Osteoblast (primary cell): ENCODE measurements at regions not wholly inside any gene's neighbourhood (a gene's known extent, or its start where the extent isn't known, plus 50 kb on each side); places are given as distances from the start of the nearest gene placed in this dataset.

Experiments
- DNase-seq: peaks from one replicate; pipeline ENCODE4 v3.0.0; 2011; ENCODE audit warnings: low spot score, mixed read lengths; ENCODE audit not compliant: insufficient read length; ENCODE audit errors: missing footprints
- H2AFZ ChIP-seq: 2 replicates; pipeline ENCODE4 v1.6.0; 2011; ENCODE audit warnings: mild to moderate bottlenecking, low read length
- H3K27ac ChIP-seq: 2 replicates; pipeline ENCODE4 v1.5.1; 2011; ENCODE audit warnings: mild to moderate bottlenecking, low read depth, low read length, moderate library complexity
- H3K27me3 ChIP-seq: 2 replicates; pipeline ENCODE4 v1.6.0; 2012; ENCODE audit warnings: mild to moderate bottlenecking, control low read depth, inconsistent platforms, low read length, moderate library complexity; ENCODE audit not compliant: insufficient read depth
- H3K36me3 ChIP-seq: 2 replicates; pipeline ENCODE4 v1.5.1; 2011; ENCODE audit warnings: mild to moderate bottlenecking, low read length, control low read depth, moderate library complexity; ENCODE audit not compliant: insufficient read depth
- H3K4me1 ChIP-seq: 2 replicates; pipeline ENCODE4 v1.5.1; 2011; ENCODE audit warnings: mild to moderate bottlenecking, low read length, control low read depth, moderate library complexity; ENCODE audit not compliant: insufficient read depth
- H3K4me2 ChIP-seq: 2 replicates; pipeline ENCODE4 v1.6.0; 2011; ENCODE audit warnings: mild to moderate bottlenecking, low read length; ENCODE audit not compliant: insufficient read depth
- H3K4me3 ChIP-seq: fragments of 200-600 bp; sonication (generic); 3 replicates; pipeline ENCODE4 v1.5.1; 2012; ENCODE audit warnings: mild to moderate bottlenecking, low read length, inconsistent platforms; ENCODE audit not compliant: insufficient read depth
- H3K79me2 ChIP-seq: 2 replicates; pipeline ENCODE4 v1.6.0; 2012; ENCODE audit warnings: mild to moderate bottlenecking, low read length, control low read depth, inconsistent platforms; ENCODE audit not compliant: insufficient read depth
- H3K9me3 ChIP-seq: 2 replicates; pipeline ENCODE4 v1.5.1; 2011; ENCODE audit warnings: low read depth, low read length, control low read depth
- H4K20me1 ChIP-seq: 2 replicates; pipeline ENCODE4 v1.6.0; 2012; ENCODE audit warnings: mild to moderate bottlenecking, low read length, control low read depth; ENCODE audit not compliant: insufficient read depth
- CTCF ChIP-seq: IDR thresholded peaks from 2 replicates; pipeline ENCODE4 v1.5.1; 2011; ENCODE audit warnings: mild to moderate bottlenecking, low read depth, low read length, moderate library complexity; ENCODE audit errors: extremely low read depth

- Histone ChIP-seq H3K79me2 (no peaks in the 10 kb centered on the region), H4K20me1 (no peaks in the 10 kb centered on the region), H3K4me3 (no peak overlapping the region), H3K4me1 (no peaks in the 10 kb centered on the region), H3K27ac (no peak overlapping the region), H3K9me3 (no peaks in the 10 kb centered on the region), H2AFZ (peak overlapping the region; percentile 26), H3K27me3 (no peaks in the 10 kb centered on the region), H3K4me2 (no peak overlapping the region), H3K36me3 (no peaks in the 10 kb centered on the region)
- no peak for DNase-seq
- no peak for TF ChIP-seq CTCF
Measured at GRCh38 chr11:109132539-109132938, 289.5 kb upstream of the C11orf87 start.

- H3K79me2 ChIP-seq: no peaks in the 10 kb centered on the region
- no peak overlapping the region for H3K4me3 ChIP-seq
- H3K27ac ChIP-seq: no peak overlapping the region
- no peaks in the 10 kb centered on the region for H3K4me1 ChIP-seq
- DNase-seq: no peak
- H2AFZ ChIP-seq: no peak overlapping the region
- no peaks in the 10 kb centered on the region for H3K36me3 ChIP-seq
- H3K4me2 ChIP-seq: no peak overlapping the region
- H3K9me3 ChIP-seq: no peaks in the 10 kb centered on the region
- no peaks in the 10 kb centered on the region for H4K20me1 ChIP-seq
- no peaks in the 10 kb centered on the region for H3K27me3 ChIP-seq
- TF ChIP-seq CTCF: no peak
Measured at GRCh38 chr11:109133159-109133558, 288.8 kb upstream of the C11orf87 start.

- Histone ChIP-seq H3K9me3 (no peaks in the 10 kb centered on the region), H2AFZ (no peak overlapping the region), H3K4me1 (no peaks in the 10 kb centered on the region), H3K79me2 (no peaks in the 10 kb centered on the region), H3K4me2 (no peak overlapping the region), H3K36me3 (no peaks in the 10 kb centered on the region), H4K20me1 (no peaks in the 10 kb centered on the region), H3K4me3 (no peak overlapping the region), H3K27ac (no peak overlapping the region), H3K27me3 (no peaks in the 10 kb centered on the region)
- no peak for DNase-seq
- no peak for TF ChIP-seq CTCF
Measured at GRCh38 chr11:109135627-109136026, 286.4 kb upstream of the C11orf87 start.

- Histone ChIP-seq H3K27me3 (no peaks in the 10 kb centered on the region), H3K4me2 (no peak overlapping the region), H3K27ac (no peak overlapping the region), H3K4me3 (no peak overlapping the region), H3K9me3 (no peaks in the 10 kb centered on the region), H3K4me1 (no peaks in the 10 kb centered on the region), H4K20me1 (no peaks in the 10 kb centered on the region), H2AFZ (no peak overlapping the region), H3K36me3 (no peaks in the 10 kb centered on the region), H3K79me2 (no peaks in the 10 kb centered on the region)
- no peak for TF ChIP-seq CTCF
- no peak for DNase-seq
Measured at GRCh38 chr11:109138196-109138595, 283.8 kb upstream of the C11orf87 start.
